ENCODE measurements at regions not wholly inside any gene's neighbourhood (a gene's known extent, or its start where the extent isn't known, plus 50 kb on each side); places are given as distances from the start of the nearest gene placed in this dataset.
"Not testable (repeated sequence)": the region's sequence is repeated elsewhere in the genome, so short reads cannot be mapped to it uniquely, and the experiment has no call there.

DNA sequence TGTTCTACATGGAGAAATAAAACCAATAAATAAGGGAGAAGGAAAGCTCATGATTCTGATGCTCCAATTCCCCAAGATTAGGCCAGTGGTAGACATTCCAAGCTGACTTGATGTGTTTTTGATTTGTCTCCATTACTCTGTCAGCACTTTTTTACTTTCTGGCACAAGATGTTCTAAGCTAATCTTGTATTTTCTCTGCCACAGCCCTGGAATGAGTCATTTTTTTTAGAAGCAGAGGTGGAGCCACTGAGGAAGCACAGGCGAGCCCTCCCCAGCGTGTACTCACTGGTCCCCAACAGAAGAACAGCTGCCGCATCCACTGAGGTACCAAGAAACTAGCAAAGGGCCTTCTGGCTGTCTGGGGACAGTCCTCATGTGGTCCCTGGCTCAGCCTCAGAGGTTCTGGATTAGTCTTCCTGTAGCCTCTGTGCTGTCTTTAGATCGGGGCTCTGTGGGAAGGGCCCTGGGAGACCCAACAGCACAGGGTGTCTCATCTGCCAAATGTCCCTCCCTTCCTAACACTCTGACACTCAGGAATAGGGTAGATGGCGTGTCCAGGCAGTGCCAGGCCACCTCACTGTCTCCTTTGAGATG lies 117.9 kb upstream of the ZNF519 start:
- not testable (repeated sequence) for H3K4me1 Mint-ChIP-seq (ENCODE audit: low read depth); H3K27me3 Mint-ChIP-seq (ENCODE audit: low read depth); H3K27ac Mint-ChIP-seq; H3K36me3 Mint-ChIP-seq (ENCODE audit: low read depth); H3K9me3 Mint-ChIP-seq; H3K4me3 Mint-ChIP-seq

DNA sequence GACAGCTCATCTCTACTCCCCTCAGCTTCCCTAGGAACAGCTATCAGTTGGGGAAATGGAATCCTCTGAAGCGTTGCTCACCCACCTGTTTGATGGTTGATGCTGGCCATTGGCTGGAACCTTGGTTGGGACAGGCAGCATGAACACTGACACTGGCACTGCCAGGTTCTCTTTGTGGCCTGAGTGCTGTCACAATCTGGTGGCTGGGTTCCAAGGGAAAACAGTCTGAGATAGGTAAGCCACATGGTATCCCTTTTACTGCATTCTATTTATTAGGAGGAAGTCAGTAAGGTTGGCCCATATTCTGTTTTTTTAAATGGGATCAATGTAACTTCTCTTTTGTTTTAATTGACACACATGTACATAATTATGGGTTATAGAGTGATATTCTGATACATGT lies 107.0 kb upstream of the ZNF519 start:
- not testable (repeated sequence) for H3K36me3 Mint-ChIP-seq (ENCODE audit: low read depth); H3K9me3 Mint-ChIP-seq; H3K27me3 Mint-ChIP-seq (ENCODE audit: low read depth); H3K4me3 Mint-ChIP-seq; H3K4me1 Mint-ChIP-seq (ENCODE audit: low read depth); H3K27ac Mint-ChIP-seq

DNA sequence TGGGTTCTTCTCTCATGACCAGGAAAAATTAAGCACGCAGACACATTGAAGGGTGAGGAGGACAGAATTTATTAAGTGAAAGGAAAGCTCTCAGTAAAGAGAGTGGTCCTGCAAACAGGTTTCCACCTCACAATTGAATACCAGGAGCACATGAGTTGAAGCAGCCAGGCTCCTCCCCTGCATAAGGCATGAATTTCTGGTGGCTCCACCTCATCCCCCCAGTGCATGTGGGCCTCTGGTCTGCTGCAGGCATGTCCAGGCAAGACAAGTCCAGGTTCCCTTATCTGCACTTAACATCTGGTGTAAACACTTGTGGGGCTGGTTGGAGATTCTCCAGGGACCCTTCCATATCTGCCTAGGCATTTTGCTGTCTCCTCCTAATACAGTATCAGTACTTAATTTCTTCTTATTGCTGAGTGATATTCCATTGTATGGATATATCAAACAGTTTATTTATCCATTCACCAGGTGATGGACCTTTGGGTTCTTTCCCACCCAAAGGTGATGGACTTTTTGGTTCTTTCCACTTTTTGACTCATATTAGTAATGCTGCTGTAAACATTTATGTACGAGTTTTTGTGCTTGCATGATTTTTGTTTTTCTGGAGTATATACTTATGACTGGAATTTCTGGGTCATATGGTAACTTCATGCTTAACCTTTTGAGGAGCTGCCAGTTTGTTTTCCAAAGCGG lies 104.3 kb upstream of the ZNF519 start:
- not testable (repeated sequence) for H3K36me3 Mint-ChIP-seq (ENCODE audit: low read depth); H3K27ac Mint-ChIP-seq; H3K9me3 Mint-ChIP-seq; H3K4me1 Mint-ChIP-seq (ENCODE audit: low read depth); H3K4me3 Mint-ChIP-seq; H3K27me3 Mint-ChIP-seq (ENCODE audit: low read depth)

DNA sequence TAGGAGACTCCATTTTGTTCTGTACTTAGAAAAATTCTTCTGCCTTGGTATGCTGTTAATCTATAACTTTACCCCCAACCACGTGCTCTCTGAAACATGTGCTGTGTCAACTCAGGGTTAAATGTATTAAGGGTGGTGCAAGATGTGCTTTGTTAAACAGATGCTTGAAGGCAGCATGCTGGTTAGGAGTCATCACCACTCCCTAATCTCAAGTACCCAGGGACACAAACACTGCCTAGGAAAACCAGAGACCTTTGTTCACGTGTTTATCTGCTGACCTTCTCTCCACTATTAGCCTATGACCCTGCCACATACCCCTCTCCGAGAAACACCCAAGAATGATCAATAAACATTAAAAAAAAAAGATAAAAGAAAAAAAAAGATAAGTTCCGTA lies 93.0 kb upstream of the ZNF519 start:
- H3K4me3 Mint-ChIP-seq; H3K4me1 Mint-ChIP-seq (ENCODE audit: low read depth); H3K36me3 Mint-ChIP-seq (ENCODE audit: low read depth); H3K9me3 Mint-ChIP-seq; H3K27me3 Mint-ChIP-seq (ENCODE audit: low read depth); H3K27ac Mint-ChIP-seq: not testable (repeated sequence)

DNA sequence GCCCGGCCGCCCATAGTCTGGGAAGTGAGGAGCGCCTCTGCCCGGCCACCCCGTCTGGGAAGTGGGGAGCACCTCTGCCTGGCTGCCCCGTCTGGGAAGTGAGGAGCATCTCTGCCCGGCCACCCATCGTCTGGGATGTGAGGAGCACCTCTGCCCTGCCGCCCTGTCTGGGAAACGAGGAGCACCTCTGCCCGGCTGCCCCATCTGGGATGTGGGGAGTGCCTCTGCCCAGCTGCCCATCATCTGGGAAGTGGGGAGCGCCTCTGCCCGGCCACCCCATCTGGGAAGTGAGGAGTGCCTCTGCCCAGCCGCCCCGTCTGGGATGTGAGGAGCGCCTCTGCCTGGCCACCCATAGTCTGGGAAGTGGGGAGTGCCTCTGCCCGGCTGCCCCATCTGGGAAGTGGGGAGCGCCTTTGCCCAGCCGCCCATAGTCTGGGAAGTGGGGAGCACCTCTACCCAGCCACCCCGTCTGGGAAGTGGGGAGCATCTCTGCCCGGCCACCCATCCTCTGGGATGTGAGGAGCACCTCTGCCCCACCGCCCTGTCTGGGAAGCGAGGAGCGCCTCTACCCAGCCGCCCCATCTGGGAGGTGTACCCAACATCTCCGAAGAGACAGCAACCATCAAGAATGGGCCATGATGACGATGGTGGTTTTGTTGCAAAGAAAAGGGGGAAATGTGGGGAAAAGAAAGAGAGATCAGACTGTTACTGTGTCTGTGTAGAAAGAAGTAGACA lies 92.5 kb upstream of the ZNF519 start:
- H3K36me3 Mint-ChIP-seq (ENCODE audit: low read depth); H3K27me3 Mint-ChIP-seq (ENCODE audit: low read depth); H3K27ac Mint-ChIP-seq; H3K9me3 Mint-ChIP-seq; H3K4me1 Mint-ChIP-seq (ENCODE audit: low read depth); H3K4me3 Mint-ChIP-seq: not testable (repeated sequence)

DNA sequence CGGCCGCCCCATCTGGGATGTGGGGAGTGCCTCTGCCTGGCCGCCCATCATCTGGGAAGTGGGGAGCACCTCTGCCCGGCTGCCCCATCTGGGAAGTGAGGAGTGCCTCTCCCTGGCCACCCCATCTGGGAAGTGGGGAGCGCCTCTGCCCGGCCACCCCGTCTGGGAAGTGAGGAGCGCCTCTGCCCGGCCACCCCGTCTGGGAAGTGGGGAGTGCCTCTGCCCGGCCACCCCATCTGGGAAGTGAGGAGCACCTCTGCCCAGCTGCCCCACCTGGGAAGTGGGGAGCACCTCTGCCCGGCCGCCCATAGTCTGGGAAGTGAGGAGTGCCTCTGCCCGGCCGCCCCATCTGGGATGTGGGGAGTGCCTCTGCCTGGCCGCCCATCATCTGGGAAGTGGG lies 91.7 kb upstream of the ZNF519 start:
- not testable (repeated sequence) for H3K9me3 Mint-ChIP-seq

DNA sequence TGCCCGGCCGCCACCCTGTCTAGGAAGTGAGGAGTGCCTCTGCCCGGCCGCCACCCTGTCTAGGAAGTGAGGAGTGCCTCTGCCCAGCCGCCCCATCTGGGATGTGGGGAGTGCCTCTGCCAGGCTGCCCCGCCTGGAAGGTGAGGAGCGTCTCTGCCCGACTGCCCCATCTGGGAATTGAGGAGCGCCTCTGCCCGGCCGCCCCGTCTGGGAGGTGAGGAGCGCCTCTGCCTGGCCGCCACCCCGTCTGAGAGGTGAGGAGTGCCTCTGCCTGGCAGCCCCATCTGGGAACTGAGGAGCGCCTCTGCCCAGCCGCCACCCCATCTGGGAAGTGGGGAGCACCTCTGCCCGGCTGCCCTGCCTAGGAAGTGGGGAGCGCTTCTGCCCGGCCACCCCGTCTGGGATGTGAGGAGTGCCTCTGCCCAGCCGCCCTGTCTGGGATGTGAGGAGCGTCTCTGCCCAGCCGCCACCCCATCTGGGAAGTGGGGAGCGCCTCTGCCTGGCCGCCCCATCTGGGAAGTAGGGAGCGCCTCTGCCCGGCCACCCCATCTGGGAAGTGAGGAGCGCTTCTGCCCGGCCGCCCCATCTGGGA lies 91.1 kb upstream of the ZNF519 start:
- not testable (repeated sequence) for H3K4me1 Mint-ChIP-seq (ENCODE audit: low read depth); H3K4me3 Mint-ChIP-seq; H3K9me3 Mint-ChIP-seq; H3K36me3 Mint-ChIP-seq (ENCODE audit: low read depth); H3K27me3 Mint-ChIP-seq (ENCODE audit: low read depth); H3K27ac Mint-ChIP-seq

More for the DNA sequence above, 91.7 kb upstream of the ZNF519 start:
- H3K4me1 Mint-ChIP-seq (ENCODE audit: low read depth); H3K27me3 Mint-ChIP-seq (ENCODE audit: low read depth); H3K36me3 Mint-ChIP-seq (ENCODE audit: low read depth); H3K27ac Mint-ChIP-seq; H3K4me3 Mint-ChIP-seq: not testable (repeated sequence)

DNA sequence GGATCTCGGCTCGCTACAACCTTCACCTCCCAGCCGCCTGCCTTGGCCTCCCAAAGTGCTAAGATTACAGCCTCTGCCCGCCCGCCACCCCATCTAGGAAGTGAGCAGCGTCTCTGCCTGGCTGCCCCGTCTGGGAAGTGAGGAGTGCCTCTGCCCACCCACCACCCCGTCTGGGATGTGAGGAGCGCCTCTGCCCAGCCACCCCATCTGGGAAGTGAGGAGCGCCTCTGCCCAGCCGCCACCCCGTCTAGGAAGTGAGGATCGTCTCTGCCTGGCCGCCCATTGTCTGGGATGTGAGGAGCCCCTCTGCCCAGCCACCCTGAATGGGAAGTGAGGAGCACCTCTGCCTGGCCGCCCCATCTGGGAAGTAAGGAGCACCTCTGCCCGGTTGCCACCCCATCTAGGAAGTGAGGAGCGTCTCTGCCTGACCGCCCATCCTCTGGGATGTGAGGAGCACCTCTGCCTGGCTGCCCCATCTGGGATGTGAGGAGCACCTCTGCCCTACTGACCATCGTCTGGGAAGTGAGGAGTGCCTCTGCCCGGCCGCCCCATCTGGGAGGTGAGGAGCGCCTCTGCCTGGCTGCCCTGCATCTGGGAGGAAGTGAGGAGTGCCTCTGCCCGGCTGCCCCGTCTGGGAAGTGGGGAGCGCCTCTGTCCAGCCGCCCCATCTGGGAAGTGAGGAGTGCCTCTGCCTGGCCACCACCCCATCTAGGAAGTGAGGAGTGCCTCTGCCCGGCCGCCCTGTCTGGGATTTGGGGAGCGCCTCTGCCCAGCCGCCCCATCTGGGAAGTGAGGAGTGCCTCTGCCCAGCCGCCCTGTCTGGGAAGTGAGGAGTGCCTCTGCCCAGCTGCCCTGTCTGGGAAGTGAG lies 90.4 kb upstream of the ZNF519 start:
- not testable (repeated sequence) for H3K9me3 Mint-ChIP-seq; H3K4me3 Mint-ChIP-seq; H3K4me1 Mint-ChIP-seq (ENCODE audit: low read depth); H3K27ac Mint-ChIP-seq; H3K27me3 Mint-ChIP-seq (ENCODE audit: low read depth); H3K36me3 Mint-ChIP-seq (ENCODE audit: low read depth)

DNA sequence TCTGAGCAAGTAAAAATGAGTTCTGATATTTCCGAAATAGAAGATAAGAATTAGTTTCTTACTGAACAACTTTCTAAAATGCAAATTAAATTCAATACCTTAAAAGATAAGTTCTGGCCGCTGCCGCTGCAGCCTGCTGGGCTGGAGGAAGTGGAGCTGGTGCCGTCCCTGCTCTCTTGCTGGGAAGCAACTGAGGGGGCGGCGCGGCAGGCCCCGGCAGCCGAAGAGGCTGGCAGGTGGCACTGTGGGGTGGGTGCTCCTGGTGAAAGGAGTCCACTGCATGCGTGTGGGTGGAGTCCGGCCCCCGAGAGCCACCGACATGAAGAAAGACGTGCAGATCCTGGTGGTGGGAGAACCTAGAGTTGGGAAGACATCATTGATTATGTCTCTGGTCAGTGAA lies 89.5 kb upstream of the ZNF519 start:
- H3K27me3 Mint-ChIP-seq (ENCODE audit: low read depth): no peaks in the 10 kb centered on the region
- no peak overlapping the region for H3K4me3 Mint-ChIP-seq
- H3K36me3 Mint-ChIP-seq (ENCODE audit: low read depth): no peaks in the 10 kb centered on the region
- H3K4me1 Mint-ChIP-seq (ENCODE audit: low read depth): no peaks in the 10 kb centered on the region
- no peaks in the 10 kb centered on the region for H3K9me3 Mint-ChIP-seq
- H3K27ac Mint-ChIP-seq: no peak overlapping the region

DNA sequence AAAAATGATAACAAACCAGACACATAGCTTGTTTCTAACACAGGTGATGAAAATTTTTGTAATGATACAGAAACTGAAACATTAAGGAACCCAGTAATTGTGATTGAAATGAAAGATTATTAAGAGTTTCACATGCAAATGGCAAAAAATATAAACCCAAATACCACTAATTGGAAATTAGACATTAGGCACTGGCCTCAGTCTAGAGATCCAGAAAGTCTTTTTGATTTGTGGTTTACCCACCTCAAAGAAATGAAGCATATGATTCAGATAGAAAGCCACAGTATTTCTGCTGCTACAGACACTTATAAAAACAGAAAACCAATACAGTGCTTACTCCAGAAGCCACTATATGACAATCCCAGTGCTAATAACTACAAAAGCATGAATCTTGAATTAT lies 83.7 kb upstream of the ZNF519 start:
- not testable (repeated sequence) for H3K4me3 Mint-ChIP-seq; H3K9me3 Mint-ChIP-seq; H3K27ac Mint-ChIP-seq; H3K27me3 Mint-ChIP-seq (ENCODE audit: low read depth); H3K4me1 Mint-ChIP-seq (ENCODE audit: low read depth); H3K36me3 Mint-ChIP-seq (ENCODE audit: low read depth)

DNA sequence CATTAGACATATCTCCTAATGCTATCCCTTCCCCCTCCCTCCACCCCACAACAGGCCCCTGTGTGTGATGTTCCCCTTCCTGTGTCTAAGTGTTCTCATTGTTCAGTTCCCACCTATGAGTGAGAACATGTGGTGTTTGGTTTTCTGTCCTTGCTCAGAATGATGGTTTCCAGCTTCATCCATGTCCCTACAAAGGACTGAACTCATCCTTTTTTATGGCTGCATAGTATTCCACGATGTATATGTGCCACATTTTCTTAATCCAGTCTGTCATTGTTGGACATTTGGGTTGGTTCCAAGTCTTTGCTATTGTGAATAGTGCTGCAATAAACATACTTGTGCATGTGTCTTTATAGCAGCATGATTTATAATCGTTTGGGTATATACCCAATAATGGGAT lies 71.2 kb upstream of the ZNF519 start:
- not testable (repeated sequence) for H3K27me3 Mint-ChIP-seq (ENCODE audit: low read depth); H3K27ac Mint-ChIP-seq; H3K4me3 Mint-ChIP-seq; H3K36me3 Mint-ChIP-seq (ENCODE audit: low read depth); H3K4me1 Mint-ChIP-seq (ENCODE audit: low read depth); H3K9me3 Mint-ChIP-seq

DNA sequence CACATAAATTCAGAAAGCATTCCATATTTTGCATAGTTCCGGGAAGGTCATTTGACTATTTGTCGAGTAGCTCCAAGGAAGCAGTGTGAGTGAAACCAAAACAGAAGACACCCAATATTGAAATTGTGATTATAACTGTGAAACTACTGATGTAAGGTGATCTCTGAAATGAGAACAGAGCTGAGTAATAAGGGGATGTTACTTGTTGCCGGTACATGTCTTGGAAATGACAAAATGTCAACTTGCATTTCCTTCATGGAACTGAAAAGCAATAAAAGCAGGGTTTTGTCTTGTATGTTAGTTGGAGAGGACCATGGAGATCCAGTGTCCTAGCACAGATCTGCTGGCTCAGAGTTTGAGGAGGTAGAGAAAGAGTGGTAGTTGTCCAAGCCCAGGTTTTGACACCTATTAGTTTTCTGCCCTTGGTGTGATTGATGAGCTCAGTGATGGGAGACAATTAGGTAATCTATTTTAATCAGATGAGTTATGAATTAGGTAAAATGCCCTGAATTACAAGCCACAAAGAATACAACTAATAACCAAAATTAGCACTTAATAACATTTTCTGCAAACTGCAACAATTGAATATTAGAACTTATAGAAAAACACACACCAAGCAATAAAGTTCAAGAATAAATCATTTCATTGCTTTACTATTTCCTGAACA lies 58.7 kb upstream of the ZNF519 start:
- Mint-ChIP-seq H3K4me3 (peak overlapping the region; percentile 2), H3K4me1 (ENCODE audit: low read depth) (peaks cover 16% of the 10 kb centered on the region), H3K27ac (peak overlapping the region; percentile 29)
- not testable (repeated sequence) for H3K9me3 Mint-ChIP-seq; H3K27me3 Mint-ChIP-seq (ENCODE audit: low read depth); H3K36me3 Mint-ChIP-seq (ENCODE audit: low read depth)

DNA sequence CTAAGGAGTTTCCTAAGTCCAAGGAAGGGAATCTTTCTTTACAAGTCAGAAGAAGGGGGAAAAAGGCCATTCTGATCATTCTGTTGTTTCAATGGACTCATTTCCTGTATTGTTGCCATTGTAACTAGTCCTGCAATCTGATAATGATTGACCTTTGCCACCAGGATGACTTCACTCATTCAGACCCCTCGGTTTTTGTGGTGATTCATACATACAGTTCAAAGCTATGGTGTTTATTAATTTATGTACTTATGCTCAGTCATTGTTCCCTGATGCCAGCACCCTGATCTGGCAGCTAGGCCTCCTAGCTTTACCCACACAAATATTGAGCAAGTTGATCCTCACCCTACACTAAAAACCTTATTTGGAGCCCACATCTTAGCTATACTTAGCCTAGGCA lies 57.6 kb upstream of the ZNF519 start:
- H3K36me3 Mint-ChIP-seq (ENCODE audit: low read depth): peaks cover 2% of the 10 kb centered on the region
- H3K9me3 Mint-ChIP-seq: no peaks in the 10 kb centered on the region
- no peaks in the 10 kb centered on the region for H3K27me3 Mint-ChIP-seq (ENCODE audit: low read depth)
- H3K27ac Mint-ChIP-seq: peak overlapping the region; percentile 36
- H3K4me3 Mint-ChIP-seq: no peak overlapping the region
- H3K4me1 Mint-ChIP-seq (ENCODE audit: low read depth): peaks cover 16% of the 10 kb centered on the region

DNA sequence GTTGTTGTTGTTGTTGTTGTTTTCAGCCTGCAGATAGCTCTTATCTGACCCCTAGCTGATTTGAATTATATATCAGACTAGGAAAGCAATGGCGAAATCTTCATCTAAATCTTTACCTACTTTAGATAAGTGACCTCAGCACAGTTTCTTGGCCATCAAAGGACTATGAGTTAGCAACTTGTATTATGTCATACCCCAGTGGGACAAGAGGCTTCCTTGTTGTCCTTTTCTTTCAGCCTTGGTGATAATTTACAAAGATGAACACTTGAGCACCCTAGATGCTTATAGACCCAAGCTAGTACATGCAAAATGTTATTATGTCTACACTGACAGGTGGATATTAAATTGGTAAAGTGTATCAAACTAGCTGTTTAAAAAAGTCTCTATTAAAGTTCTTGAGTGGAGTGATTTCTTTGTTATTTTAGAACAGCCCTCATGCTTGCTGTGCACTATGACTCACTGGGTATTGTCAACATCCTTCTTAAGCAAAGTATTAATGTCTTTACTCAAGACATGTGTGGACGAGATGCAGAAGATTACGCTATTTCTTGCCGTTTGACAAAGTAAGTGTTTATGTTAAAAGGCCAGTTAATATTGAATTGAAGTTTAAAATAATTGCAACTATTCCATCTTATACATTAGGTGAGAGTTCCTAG lies 56.6 kb upstream of the ZNF519 start:
- peaks cover 16% of the 10 kb centered on the region for H3K4me1 Mint-ChIP-seq (ENCODE audit: low read depth)
- H3K27me3 Mint-ChIP-seq (ENCODE audit: low read depth); H3K27ac Mint-ChIP-seq; H3K4me3 Mint-ChIP-seq; H3K9me3 Mint-ChIP-seq; H3K36me3 Mint-ChIP-seq (ENCODE audit: low read depth): not testable (repeated sequence)

Measured in T-helper 1 cell treated with Interleukin-12 subunit alpha and Interleukin-12 subunit beta and Interleukin-4 antibody, amounts not matched to agents 30 μg/mL and 1 μg/mL, for 36 hours (primary cell).